Posterior vena cava (tissue), 2 donors: ENCODE measurements at regions not wholly inside any gene's neighbourhood (a gene's known extent, or its start where the extent isn't known, plus 50 kb on each side); places are given as distances from the start of the nearest gene placed in this dataset.

Experiments used
- DNase-seq: peaks from one replicate; pipeline ENCODE4 v3.0.0-alpha.2; 2020; ENCODE audit warnings: low spot score
- intact Hi-C, 2 donors: fragments of 100-400 bp; cut with DNase I; formaldehyde crosslinking; loops; one replicate each; pipeline versions ENCODE4 v1.14.1 to v1.14.2; 2022 to 2023
- donor health status: DM: yes; HTN: yes; CAD: no.
- donor health status: DM: yes; HTN: yes; CAD: no.

DNA sequence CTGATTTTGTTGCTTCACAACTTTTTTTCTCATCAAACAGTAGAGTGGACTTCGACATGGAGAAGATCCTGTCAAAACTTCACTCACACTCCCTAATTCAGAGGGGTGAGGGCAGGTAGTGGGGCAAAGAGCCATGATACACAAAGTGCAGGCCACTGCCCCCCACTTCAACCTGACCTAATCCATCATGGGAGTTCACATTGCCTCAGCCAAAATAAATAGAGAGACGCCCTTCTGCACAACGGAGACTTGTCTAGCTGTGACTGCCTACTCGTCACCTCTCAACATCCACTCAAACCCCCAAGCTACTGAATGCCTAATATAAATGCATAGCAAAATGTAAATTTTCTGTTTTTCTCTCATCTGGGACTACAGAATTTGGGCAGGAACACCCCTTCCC, 213.2 kb downstream of the PMP22 start:
- DNase-seq: no peak

DNA sequence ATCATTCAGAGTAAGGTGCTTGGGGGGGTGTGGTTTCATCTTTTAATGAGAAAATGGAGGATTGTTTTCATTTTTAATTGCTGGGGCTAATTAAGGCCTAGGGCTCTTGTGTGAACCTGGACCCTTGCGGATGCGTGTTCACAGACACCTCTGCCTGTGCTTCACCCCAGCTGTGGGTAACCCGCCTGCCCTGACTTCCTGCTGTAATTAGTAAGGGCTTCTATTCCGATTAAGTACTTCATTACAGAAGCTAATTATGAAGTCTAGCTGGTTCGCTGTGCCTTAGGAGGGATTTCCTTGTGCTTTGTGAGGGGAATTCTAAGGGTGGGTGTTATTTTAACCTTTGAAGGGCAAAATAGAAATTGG, 215.3 kb downstream of the PMP22 start:
- intact Hi-C loops: no loop called here

More for the DNA sequence above, 213.2 kb downstream of the PMP22 start:
- intact Hi-C loops: no loop called here

DNA sequence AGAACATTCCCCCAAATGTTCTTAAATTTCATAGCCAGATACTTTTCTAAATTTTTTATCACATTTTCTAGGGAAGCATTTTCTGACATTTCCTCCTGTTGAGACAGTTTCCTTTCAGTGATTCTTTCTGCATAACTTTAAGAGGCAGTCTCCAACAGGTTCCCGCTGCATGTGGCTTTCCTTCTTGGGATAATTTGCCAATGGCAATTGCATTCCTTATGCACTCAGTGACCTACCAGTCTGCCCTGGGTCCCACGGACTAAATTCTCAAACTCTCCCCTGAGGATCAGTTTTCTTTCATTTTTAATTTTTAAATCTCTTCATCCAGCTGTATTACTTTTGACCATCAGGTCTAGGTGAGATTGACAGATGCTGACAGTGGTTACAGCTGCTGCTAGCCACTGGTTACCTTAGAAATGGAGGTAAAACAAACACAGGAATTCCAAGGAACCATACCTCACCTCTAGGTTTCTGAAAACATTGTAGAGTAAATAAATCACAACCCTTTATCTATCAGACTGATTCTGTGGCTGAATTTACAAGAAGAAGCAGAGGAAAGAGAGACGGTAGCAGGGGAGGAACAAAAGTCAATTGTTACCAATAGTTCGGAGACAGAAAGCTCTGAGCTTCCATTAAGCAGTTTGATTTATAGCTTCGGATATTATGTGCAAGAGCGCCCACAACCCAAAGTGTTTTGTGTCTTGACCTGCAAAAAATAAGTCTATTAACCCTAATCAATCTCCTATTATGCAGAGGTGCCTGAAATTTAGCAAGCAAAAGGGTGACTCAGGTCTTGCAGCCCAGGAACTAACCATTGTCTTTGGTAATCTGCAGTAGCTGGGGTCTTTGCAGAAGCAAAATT, 216.0 kb downstream of the PMP22 start:
- intact Hi-C loops: no loop called here
- no peak for DNase-seq

More for the DNA sequence above, 215.3 kb downstream of the PMP22 start:
- no peak for DNase-seq

DNA sequence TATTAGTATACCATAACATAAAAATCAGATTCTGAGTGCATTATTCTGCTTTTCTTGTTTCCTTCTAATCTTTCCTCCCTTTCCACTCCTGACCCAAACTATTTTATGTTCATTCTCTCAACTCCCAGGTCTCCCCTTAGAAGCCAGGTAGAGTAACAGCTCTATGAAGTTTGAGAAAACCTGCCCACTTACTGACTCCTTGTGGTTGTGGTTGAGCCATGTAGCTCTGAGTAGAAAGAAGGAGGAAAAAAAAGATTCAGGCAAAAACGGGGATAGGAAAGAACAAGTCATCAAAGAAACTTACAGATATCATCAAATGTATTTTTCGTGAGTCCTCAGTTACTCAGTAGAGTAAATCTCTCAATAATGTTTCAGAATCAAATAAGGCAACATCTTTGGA, 216.7 kb downstream of the PMP22 start:
- no peak for DNase-seq
- intact Hi-C loops: no loop called here

DNA sequence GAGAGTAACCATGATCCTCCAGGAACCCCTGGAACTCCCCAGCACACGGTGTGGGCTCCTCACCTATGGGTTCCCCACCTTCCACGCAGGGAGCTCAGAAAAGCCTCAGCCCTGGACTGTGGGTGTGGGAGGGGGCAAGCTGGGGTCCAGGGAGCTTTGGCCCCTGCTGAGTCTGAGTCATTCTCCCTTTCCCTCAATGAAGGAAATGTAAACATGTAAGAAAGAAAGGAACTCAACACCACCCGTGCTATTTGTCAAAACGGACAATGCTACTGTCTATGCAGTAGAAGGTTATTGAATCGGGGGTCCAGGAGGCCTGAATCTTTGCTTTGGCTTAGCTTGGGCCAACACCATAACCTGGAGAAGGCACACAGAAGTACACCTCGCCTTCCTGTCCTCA, 222.8 kb downstream of the PMP22 start:
- intact Hi-C loops: no loop called here
- no peak for DNase-seq

DNA sequence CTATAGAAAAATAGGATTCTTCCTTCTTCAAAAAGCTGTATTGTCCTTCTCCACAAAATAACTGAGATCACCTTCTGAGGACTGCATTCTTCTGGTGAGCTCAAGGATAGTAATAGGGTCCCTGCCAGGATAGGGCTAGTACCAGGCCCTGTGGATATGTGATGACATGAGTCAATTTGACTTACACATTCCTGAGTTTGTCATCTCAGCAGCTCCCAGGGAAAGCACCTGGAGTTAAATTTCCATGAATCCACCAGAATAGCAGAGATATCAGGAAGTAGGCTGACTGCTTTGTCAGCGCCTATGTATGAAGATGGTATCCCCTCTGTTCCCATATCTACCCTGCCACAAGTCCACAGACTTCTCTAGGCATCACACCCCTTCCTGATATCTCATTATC, 225.8 kb downstream of the PMP22 start:
- intact Hi-C loops: no loop called here
- DNase-seq: no peak

DNA sequence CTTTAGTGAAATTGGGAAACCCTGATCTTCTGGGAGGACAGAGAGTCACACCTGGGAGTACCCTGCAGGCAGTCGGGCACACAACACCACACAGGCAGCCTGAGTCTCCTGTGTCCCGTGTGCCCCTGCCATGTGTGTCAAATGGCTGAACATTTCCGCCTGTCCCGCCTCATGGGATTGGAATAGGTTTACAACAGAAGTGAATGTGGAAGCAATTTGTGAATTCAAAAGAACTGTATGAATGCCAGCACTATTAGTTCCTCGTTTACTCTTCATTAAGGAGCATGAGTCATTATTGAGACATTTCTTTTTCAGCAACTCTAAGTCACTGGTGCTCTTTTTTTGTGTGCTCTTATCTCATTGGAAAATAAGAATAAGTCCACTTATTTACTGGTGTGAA, 226.5 kb downstream of the PMP22 start:
- intact Hi-C loops: no loop called here
- DNase-seq: no peak

DNA sequence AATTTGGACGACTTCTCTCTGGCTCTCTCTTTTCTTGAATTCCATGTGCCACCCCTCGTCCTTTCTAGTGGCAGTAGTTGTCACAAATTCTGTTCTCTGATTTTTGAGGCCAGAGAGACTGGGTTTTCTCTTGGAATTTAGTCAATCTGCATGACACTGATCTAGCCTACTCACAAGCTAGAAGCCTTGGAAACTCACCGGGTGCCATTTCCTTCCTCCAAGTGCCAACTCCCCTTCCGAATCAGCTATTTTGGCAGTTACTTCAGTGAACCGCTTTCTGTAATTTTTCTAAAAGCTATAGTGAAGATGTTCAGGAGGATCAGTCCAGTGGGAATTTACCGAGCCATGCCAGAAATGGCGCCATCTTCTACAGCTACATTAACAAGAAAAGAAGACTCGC, 228.9 kb downstream of the PMP22 start:
- intact Hi-C loops: no loop called here
- DNase-seq: no peak

DNA sequence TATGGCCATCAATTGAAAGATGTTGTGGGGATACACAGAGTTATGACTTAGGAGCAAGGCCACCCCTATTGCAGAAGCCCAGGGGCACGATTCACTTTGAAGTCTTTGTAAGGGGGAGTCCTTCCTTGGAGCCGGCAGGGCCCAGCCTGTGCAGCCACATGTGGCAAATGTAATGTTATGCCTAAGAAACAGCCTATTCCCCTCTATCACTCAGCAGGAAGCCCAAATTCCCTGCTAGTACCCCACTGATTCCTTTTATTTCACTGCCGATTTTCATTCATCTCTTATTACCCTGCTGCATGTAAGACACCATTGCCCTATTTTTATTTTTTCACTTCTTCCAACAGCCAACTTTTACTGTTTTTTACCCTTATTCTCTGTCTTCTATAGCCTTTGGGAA, 233.2 kb downstream of the PMP22 start:
- intact Hi-C loops: no loop called here

DNA sequence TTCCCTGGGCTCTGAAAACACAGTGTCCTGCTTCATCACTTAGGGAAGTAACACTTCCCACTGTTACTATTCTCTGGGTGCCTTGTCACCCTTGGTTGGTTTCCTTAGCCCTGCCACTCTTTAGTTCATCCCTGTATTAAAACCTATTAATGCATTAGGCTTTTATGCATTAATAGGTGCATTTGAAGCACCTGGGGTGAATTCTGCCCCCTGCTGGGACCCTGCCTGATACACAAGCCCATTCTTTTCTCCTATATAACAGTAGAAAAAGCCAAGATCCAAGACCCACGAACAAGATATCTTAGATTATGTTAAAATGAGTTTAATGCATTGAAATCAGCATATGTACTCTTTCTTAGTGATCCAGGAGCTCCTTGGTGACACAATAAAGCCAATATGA, 235.7 kb downstream of the PMP22 start:
- intact Hi-C loops: no loop called here
- no peak for DNase-seq

More for the DNA sequence above, 233.2 kb downstream of the PMP22 start:
- DNase-seq: no peak

DNA sequence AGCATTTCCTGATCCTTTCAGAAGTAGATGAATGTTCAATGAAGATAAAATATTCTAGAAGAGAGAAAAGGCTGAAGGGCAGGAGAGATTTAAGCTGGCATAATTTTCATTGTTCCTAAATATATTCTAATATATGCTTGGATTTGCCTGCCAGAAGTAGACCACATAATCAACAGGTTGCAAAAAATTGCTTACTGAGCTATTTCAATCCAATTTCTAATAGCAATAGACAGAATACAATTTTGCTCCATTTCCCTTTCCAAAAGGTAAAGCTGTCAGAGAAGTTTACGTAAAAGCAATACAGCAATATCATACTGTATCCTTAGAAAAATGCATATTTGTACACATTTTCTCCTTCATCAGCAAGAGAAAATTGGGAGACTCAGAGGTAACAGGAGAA, 237.3 kb downstream of the PMP22 start:
- no peak for DNase-seq
- intact Hi-C loops: no loop called here

DNA sequence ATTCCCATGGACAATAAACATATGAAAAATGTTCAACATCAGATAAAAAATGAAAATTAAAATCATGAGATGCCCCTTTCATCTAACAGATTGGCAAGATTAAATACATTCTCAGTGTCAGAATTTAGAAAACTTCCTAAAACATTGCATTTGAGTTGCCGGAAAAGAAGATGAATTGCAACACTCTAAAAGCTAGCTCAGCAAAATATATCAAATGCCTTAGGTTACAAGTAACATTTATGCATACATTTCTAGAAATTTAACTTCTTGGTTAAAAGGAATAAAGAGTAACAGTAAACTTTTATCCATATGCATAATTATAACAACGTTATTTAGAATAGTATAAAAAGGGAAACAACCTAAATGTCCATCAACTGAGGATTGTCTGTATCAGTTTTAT, 239.0 kb downstream of the PMP22 start:
- no peak for DNase-seq
- intact Hi-C loops: no loop called here

DNA sequence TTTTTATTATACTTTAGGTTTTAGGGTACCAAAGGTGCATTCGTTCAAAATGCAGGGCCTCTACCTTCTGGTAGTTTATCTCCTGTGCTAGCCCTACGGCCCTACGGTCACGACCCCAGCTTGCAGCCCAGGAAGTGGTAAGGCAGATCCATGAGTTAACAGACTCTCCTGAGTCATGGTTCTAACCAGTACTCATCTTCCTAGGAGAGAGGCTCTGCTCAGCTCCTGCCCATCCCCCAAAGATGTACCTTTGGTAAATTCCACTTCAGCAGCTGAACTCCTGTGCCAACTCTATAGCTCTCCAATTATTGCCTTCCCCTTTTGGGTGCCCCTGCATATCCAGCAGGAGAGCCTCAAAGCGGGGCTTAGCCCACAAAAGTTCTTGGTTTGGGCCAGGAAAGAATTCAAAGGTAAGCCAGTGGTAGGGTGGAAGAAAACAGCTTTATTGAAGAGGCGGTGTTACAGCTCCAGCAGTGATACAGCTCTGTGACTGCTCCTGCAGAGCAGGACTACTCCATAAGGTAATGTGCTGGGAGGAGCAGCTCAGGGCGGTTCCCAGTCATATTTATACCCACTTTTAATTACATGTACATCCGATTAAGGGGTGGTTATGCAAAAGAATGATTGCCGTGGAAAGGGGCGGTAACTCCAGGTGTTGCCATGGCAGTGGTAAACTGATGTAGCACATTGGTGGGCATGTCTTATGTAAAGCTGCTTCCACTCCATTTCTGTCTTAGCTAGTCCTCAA, 241.4 kb downstream of the PMP22 start:
- intact Hi-C loops: no loop called here
- no peak for DNase-seq

DNA sequence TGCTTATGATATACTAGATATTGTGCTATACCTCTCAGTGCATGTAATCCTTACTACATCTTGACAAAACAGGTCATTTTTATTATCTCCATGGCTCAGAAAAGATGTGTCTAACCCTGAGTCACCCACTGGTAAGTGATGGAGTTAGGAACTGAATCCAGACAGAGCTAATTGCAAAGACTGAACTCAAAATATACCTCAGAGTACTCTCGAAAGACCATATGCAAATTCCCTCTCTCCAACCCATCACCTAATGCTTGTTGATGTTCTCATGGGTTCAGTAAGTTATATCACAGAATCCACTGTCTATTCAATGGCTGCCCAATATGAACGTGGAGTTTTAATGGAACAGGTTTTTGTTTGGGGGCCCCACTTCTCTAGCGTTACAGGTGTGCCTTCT, 246.0 kb downstream of the PMP22 start:
- intact Hi-C loops: no loop called here
- DNase-seq: no peak

DNA sequence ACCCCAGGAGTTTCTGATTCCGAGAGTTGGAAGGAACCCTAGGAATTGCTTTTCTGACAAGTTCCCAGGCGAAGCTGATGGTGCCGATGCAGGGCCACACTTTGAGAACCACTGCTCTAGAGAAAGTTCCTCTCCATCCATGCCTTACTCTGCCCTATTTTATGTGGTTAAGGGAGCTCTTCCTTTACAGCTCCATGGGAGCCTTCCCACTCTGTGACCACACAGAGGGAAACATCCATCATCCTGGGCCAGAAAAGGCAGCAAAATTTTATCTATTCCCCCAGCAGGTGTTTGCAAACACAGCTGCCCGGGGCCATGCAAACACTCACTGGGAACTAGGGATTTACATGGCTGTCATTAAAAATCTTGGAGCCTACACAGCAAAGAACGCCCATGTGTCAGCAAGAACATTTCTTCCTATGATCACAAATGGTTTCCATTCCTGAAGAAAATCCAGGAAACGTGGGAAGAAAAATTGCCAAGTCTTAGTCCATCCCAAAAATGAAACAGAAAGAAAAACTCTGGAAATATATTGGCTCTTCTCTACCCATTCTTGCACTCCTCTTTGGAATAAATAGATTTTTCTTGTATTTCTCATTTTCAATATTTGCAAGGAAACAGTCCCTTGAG, 252.7 kb downstream of the PMP22 start:
- no peak for DNase-seq
- intact Hi-C loops: no loop called here

DNA sequence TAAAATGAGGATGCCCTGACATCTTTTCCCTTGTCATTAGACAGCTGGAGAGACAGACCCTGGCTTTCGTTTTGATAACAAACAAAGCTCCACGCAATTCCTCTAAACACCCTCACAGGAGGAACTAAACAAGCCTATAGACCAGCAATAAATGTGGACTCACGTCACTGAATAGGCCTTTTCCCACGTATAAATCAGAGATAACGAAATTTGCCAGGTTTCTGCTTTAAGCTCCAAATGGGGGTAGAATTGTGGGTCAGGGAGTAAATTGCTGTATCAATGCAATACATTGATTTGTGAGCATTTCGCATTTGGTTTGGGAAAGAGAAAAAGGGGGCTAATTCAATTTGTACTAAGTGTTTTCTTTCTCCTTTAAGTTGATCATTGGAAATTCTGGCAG, 256.0 kb downstream of the PMP22 start:
- DNase-seq: no peak

DNA sequence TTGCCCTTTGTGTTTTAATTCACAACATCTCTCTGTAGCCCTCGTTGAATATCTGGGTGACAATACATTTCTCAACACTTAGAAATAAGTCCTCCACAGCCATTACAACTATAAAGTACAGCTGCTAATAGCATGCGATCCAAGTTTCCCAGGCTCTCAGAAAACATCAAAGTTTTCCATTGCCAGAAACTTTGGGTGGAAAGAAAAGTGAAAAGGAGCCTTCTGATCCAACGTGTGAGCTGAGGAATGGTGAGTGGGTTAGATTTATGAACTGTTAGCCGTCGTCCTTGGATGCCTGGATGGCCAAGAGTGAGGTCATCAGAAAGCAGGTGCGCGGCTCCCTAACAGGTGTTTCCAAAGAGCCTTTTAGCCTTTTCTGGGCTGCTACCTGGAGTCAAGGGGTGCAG, 258.0 kb downstream of the PMP22 start:
- no peak for DNase-seq
- intact Hi-C loops: no loop called here

More for the DNA sequence above, 256.0 kb downstream of the PMP22 start:
- intact Hi-C loops: no loop called here

DNA sequence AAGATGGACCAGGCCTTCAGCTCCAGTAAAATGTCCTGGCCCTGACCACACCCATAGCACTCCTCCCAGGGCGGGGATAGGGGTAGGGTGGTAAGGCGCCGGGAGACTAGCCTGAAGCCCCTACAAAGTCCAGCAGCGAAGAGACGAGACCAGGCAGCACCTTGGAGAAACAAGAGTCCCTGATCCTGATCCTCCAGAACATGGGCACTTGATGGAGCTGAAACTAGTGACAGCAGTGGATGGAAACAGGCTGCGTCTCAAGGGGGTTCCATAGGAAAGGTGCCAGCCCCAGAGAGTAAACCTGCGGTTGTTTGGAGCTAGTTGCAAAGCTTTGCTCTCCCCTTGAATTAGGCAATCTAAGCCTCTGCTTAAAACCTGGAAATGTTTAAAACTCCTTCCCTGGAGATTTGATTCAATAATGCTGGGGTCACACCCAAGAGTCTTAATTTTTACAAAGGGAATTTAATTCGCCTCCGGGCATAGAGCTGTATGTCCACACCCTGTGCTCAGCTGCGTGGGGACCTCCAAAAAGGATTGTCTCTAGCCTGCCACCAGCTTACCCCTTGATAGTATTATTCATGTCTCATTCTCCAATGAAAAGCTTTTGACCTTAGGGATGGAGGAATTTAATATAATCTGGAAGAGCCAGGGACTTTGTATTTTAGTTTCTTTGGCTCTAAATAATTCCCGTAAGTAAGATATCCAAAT, 258.6 kb downstream of the PMP22 start:
- intact Hi-C loops: no loop called here

DNA sequence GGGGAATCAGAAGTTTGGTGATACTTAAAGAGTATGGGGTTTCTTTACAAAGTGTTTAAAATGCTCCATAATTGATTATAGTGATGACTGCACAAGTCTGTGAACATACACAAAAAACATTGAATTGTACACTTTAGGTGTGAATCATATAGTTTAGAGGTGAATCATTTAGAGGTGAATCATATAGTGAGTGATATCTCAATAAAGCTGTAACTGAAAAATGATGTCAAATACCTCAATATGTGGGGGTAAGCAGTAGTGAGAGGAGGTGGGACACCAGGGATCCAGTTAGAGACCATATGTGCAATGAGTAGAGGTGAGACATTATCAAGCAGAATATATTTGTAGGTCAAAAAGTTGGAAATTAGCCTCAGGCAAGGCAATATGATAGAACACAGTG, 264.5 kb downstream of the PMP22 start:
- intact Hi-C loops: no loop called here
- DNase-seq: no peak

More for the DNA sequence above, 258.6 kb downstream of the PMP22 start:
- DNase-seq: no peak

DNA sequence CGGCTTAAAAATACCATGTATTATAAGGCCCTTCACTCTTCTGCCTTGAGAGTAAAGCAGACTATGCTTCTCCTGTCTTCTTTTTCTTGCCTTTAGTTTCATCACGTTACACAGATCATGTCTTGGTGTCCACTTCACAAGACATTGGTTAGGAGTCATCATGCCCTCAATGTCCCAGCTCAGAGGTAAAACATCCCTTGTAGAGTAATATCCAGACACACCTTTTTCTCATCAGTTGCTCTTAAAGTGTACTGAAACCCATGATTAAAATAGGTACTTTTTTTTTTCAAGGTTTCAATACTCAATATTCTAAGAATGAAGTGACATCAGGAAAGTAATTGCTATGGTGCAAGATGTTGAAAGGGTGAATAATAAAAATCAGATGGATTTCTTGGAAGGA, 267.8 kb downstream of the PMP22 start:
- intact Hi-C loops: no loop called here
- no peak for DNase-seq
